K562 (cell line): ENCODE measurements at regions not wholly inside any gene's neighbourhood (a gene's known extent, or its start where the extent isn't known, plus 50 kb on each side); places are given as distances from the start of the nearest gene placed in this dataset.

Experiments used
- BRCA1 ChIP-seq, 2 experiments: fragments of 450-650 bp in 1 of 2; sonication (generic) in 1 of 2; formaldehyde crosslinking in 1 of 2; IDR thresholded peaks; 2 replicates each; pipeline versions ENCODE4 v1.5.0 to v1.6.1; 2017 to 2020; ENCODE audit warnings: mild to moderate bottlenecking in 1 of 2, missing genetic modification reagents in 1 of 2
- CBFA2T3 ChIP-seq: fragments of 450-650 bp; IDR thresholded peaks from 2 replicates; pipeline ENCODE4 v1.6.1; 2017
- CREBBP ChIP-seq: IDR thresholded peaks from one replicate; pipeline ENCODE4 v1.6.1; 2012; ENCODE audit warnings: low read depth, mild to moderate bottlenecking, control low read depth, inconsistent platforms, low read length
- HMG20B ChIP-seq: fragments of 250-450 bp; sonication (Bioruptor Pico); IDR thresholded peaks from 2 replicates; pipeline ENCODE4 v1.5.0; 2021; ENCODE audit warnings: mild to moderate bottlenecking
- HMGN3 ChIP-seq: IDR thresholded peaks from 2 replicates; pipeline ENCODE4 v1.6.1; 2011; ENCODE audit warnings: borderline replicate concordance, low read depth, mild to moderate bottlenecking, mixed read lengths, low read length; ENCODE audit not compliant: insufficient read length; ENCODE audit errors: extremely low read depth
- MTA3 ChIP-seq: fragments of 450-650 bp; formaldehyde crosslinking; IDR thresholded peaks from 2 replicates; pipeline ENCODE4 v1.6.1; 2017; ENCODE audit warnings: mild to moderate bottlenecking, borderline replicate concordance
- NBN ChIP-seq: fragments of 450-650 bp; IDR thresholded peaks from 2 replicates; pipeline ENCODE4 v1.6.1; 2016; ENCODE audit warnings: low read depth, mild to moderate bottlenecking
- PRMT5 ChIP-seq: sonication (generic); formaldehyde crosslinking; IDR thresholded peaks from 2 replicates; pipeline ENCODE4 v1.5.0; 2020; ENCODE audit warnings: missing genetic modification reagents
- RBM25 ChIP-seq: fragments of 200-400 bp; formaldehyde crosslinking; IDR thresholded peaks from 2 replicates; pipeline ENCODE4 v1.6.1; 2018; ENCODE audit warnings: low read length, low read depth, moderate library complexity; ENCODE audit not compliant: severe bottlenecking
- SPI1 ChIP-seq: IDR thresholded peaks from 2 replicates; pipeline ENCODE4 v1.6.1; 2011; ENCODE audit warnings: low read depth, low read length, control low read depth, borderline replicate concordance
- TCF7L2 ChIP-seq: fragments of 150-350 bp; IDR thresholded peaks from 2 replicates; pipeline ENCODE4 v1.6.1; 2016; ENCODE audit warnings: low read depth, mild to moderate bottlenecking, low read length, moderate library complexity
- TSC22D4 ChIP-seq: fragments of 450-650 bp; IDR thresholded peaks from 2 replicates; pipeline ENCODE4 v1.6.1; 2016; ENCODE audit warnings: missing genetic modification characterization, missing biosample characterization, control low read depth
- ZNF184 ChIP-seq: sonication (generic); formaldehyde crosslinking; IDR thresholded peaks from 2 replicates; pipeline ENCODE4 v1.5.0; 2020; ENCODE audit warnings: missing genetic modification reagents
- TF ChIP-seq, protein P1 (sequence below): sonication (generic); formaldehyde crosslinking; IDR thresholded peaks from 2 replicates; pipeline ENCODE4 v1.8.1; 2022; ENCODE audit warnings: missing genetic modification reagents
- TF ChIP-seq, protein P2 (sequence below): fragments of 450-650 bp; formaldehyde crosslinking; IDR thresholded peaks from 2 replicates; pipeline ENCODE4 v1.4.0; 2022; ENCODE audit warnings: missing genetic modification characterization
- TF ChIP-seq, protein P3 (sequence below): fragments of 200-800 bp; sonication (Bioruptor generic); IDR thresholded peaks from 2 replicates; pipeline ENCODE4 v1.6.1; 2017; ENCODE audit warnings: missing genetic modification characterization, missing compliant biosample characterization
- TF ChIP-seq, protein P4 (sequence below): fragments of 450-650 bp; formaldehyde crosslinking; IDR thresholded peaks from 2 replicates; pipeline ENCODE4 v1.4.0; 2020; ENCODE audit warnings: mild to moderate bottlenecking, mixed read lengths
- TF ChIP-seq, protein P5 (sequence below): fragments of 250-450 bp; sonication (Bioruptor Pico); IDR thresholded peaks from 2 replicates; pipeline ENCODE4 v1.8.0; 2022; ENCODE audit warnings: moderate library complexity, mild to moderate bottlenecking, inconsistent platforms
- TF ChIP-seq, protein P6 (sequence below): fragments of 450-650 bp; IDR thresholded peaks from 2 replicates; pipeline ENCODE4 v1.6.1; 2016

DNA sequence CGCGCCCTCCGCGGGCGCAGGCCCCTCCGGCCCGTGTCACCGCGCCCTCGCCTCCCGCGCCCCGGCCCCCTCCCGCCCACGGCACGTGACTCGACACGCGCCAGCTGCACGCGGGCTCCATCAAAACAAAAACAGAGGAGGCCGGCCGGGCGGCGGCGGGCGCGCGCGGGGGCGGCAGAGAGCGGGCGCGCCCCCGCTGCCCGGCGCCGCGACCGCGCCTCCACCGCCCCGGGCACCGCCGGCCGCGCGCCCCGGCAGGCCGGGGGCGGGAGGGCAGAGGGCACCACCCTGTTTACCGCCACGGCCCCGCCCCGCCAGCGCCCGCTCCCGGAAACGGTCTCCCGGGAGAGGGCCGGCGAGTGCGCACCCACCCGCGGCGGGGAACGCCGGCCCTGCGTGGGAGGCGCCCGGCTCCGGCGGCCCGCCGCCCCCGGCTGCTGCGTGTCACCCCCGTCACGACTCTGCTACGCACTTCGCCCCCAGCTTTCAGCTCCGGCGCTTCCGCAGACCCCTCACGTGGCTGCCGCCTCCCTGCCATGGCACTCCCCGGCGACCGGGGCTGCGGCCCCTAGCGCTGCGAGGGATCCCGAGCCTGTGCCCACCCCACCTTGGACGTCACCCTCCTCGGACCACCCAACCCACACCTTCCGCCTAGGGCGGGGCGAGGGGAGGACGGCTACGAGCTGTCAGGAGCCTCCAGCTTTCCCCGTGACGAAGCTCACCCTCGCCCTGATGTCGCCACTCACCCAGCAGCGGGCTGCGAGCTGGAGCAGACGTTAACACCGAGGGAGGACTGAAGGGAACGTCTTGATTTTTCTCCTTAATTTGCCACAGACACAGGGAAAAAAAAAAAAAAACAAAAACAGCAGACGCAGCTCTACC, 221.6 kb upstream of the MKLN1 start (continued):
- TF ChIP-seq, protein P1, sequence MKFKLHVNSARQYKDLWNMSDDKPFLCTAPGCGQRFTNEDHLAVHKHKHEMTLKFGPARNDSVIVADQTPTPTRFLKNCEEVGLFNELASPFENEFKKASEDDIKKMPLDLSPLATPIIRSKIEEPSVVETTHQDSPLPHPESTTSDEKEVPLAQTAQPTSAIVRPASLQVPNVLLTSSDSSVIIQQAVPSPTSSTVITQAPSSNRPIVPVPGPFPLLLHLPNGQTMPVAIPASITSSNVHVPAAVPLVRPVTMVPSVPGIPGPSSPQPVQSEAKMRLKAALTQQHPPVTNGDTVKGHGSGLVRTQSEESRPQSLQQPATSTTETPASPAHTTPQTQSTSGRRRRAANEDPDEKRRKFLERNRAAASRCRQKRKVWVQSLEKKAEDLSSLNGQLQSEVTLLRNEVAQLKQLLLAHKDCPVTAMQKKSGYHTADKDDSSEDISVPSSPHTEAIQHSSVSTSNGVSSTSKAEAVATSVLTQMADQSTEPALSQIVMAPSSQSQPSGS: no peak
- TF ChIP-seq MTA3 (peak; percentile 90; the same call in 1 of the 2 replicates), NBN (peak; percentile 62; the same call in 1 of the 2 replicates), RBM25 (no peak), PRMT5 (no peak), BRCA1 (IDR thresholded peaks at IDR 0.05) (no peak), BRCA1 (CRISPR knock-in tag; IDR thresholded peaks at IDR 0.05) (peak; percentile 88; the same call in 1 of the 2 replicates), HMGN3 (peak; percentile 67), TCF7L2 (no peak), ZNF184 (CRISPR knock-in tag) (no peak), TSC22D4 (tag) (no peak), HMG20B (CRISPR knock-in tag) (no peak), SPI1 (no peak), CBFA2T3 (no peak), CREBBP (no peak)
- TF ChIP-seq, protein P2, sequence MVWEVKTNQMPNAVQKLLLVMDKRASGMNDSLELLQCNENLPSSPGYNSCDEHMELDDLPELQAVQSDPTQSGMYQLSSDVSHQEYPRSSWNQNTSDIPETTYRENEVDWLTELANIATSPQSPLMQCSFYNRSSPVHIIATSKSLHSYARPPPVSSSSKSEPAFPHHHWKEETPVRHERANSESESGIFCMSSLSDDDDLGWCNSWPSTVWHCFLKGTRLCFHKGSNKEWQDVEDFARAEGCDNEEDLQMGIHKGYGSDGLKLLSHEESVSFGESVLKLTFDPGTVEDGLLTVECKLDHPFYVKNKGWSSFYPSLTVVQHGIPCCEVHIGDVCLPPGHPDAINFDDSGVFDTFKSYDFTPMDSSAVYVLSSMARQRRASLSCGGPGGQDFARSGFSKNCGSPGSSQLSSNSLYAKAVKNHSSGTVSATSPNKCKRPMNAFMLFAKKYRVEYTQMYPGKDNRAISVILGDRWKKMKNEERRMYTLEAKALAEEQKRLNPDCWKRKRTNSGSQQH (CRISPR knock-in tag): no peak
- TF ChIP-seq, protein P3, sequence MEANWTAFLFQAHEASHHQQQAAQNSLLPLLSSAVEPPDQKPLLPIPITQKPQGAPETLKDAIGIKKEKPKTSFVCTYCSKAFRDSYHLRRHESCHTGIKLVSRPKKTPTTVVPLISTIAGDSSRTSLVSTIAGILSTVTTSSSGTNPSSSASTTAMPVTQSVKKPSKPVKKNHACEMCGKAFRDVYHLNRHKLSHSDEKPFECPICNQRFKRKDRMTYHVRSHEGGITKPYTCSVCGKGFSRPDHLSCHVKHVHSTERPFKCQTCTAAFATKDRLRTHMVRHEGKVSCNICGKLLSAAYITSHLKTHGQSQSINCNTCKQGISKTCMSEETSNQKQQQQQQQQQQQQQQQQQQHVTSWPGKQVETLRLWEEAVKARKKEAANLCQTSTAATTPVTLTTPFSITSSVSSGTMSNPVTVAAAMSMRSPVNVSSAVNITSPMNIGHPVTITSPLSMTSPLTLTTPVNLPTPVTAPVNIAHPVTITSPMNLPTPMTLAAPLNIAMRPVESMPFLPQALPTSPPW: peak; percentile 86
- TF ChIP-seq, protein P4, sequence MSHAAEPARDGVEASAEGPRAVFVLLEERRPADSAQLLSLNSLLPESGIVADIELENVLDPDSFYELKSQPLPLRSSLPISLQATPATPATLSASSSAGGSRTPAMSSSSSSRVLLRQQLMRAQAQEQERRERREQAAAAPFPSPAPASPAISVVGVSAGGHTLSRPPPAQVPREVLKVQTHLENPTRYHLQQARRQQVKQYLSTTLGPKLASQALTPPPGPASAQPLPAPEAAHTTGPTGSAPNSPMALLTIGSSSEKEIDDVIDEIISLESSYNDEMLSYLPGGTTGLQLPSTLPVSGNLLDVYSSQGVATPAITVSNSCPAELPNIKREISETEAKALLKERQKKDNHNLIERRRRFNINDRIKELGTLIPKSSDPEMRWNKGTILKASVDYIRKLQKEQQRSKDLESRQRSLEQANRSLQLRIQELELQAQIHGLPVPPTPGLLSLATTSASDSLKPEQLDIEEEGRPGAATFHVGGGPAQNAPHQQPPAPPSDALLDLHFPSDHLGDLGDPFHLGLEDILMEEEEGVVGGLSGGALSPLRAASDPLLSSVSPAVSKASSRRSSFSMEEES: peak; percentile 26; the same call in 1 of the 2 replicates
- TF ChIP-seq, protein P5, sequence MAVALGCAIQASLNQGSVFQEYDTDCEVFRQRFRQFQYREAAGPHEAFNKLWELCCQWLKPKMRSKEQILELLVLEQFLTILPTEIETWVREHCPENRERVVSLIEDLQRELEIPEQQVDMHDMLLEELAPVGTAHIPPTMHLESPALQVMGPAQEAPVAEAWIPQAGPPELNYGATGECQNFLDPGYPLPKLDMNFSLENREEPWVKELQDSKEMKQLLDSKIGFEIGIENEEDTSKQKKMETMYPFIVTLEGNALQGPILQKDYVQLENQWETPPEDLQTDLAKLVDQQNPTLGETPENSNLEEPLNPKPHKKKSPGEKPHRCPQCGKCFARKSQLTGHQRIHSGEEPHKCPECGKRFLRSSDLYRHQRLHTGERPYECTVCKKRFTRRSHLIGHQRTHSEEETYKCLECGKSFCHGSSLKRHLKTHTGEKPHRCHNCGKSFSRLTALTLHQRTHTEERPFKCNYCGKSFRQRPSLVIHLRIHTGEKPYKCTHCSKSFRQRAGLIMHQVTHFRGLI: no peak
- TF ChIP-seq, protein P6, sequence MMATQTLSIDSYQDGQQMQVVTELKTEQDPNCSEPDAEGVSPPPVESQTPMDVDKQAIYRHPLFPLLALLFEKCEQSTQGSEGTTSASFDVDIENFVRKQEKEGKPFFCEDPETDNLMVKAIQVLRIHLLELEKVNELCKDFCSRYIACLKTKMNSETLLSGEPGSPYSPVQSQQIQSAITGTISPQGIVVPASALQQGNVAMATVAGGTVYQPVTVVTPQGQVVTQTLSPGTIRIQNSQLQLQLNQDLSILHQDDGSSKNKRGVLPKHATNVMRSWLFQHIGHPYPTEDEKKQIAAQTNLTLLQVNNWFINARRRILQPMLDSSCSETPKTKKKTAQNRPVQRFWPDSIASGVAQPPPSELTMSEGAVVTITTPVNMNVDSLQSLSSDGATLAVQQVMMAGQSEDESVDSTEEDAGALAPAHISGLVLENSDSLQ: peak; percentile 64
